ENCODE measurements at regions not wholly inside any gene's neighbourhood (a gene's known extent, or its start where the extent isn't known, plus 50 kb on each side); places are given as distances from the start of the nearest gene placed in this dataset.

DNA sequence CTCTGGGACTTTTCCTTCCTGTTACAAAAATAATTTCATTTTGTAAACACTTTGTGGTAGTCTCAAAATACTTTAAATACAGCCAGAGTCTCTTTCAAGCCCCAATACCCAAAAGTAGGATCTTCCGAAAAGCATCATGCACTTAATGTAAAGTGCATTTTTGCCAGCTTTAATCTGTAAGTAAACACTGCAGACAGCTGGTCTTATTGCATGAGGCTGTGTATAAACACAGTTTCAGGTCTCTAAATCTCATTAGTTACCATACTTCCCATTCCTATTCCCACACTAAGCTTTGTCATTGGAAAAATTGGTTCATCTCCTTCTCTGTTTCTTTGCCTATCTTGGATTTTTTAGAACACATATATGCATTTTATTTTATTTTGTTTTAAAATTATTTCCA, 87.6 kb upstream of the GNAI1 start:
- TF ChIP-seq MYC (IDR thresholded peaks at IDR 0.05; ENCODE audit: low read depth, low read length) (no peak), POLR2A (IDR thresholded peaks at IDR 0.05; ENCODE audit: extremely low read depth, insufficient read length) (no peak)
- TF ChIP-seq, protein P1, sequence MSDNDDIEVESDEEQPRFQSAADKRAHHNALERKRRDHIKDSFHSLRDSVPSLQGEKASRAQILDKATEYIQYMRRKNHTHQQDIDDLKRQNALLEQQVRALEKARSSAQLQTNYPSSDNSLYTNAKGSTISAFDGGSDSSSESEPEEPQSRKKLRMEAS (IDR thresholded peaks at IDR 0.05; ENCODE audit: low read depth, low read length): no peak
- TF ChIP-seq, protein P2, sequence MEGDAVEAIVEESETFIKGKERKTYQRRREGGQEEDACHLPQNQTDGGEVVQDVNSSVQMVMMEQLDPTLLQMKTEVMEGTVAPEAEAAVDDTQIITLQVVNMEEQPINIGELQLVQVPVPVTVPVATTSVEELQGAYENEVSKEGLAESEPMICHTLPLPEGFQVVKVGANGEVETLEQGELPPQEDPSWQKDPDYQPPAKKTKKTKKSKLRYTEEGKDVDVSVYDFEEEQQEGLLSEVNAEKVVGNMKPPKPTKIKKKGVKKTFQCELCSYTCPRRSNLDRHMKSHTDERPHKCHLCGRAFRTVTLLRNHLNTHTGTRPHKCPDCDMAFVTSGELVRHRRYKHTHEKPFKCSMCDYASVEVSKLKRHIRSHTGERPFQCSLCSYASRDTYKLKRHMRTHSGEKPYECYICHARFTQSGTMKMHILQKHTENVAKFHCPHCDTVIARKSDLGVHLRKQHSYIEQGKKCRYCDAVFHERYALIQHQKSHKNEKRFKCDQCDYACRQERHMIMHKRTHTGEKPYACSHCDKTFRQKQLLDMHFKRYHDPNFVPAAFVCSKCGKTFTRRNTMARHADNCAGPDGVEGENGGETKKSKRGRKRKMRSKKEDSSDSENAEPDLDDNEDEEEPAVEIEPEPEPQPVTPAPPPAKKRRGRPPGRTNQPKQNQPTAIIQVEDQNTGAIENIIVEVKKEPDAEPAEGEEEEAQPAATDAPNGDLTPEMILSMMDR (IDR thresholded peaks at IDR 0.05; ENCODE audit: low read depth, low read length): no peak
- DNase-seq (ENCODE audit: low read depth): no peak
- no peak overlapping the region for H3K4me3 ChIP-seq (ENCODE audit: low read depth, low read length)

DNA sequence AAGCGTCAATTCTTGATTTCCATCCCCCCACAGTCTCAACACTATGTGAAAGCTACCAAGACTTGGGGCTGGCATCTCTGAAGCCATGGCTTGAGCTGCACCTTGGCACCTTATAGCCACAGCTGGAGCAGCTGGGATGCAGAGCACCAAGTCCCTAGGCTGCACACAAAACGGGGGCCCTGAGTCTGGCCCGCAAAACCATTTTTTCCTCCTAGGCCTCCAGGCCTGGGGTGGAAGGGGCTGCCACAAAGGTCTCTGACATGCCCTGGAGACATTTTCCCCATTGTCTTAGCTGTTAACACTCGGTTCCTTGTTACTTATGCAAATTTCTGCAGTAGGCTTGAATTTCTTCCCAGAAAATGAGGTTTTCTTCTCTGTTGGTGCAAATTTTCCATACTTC, 89.8 kb upstream of the GNAI1 start:
- TF ChIP-seq, protein P2 (IDR thresholded peaks at IDR 0.05; ENCODE audit: low read depth, low read length): no peak
- TF ChIP-seq, protein P1 (IDR thresholded peaks at IDR 0.05; ENCODE audit: low read depth, low read length): no peak
- TF ChIP-seq POLR2A (IDR thresholded peaks at IDR 0.05; ENCODE audit: extremely low read depth, insufficient read length) (no peak), MYC (IDR thresholded peaks at IDR 0.05; ENCODE audit: low read depth, low read length) (no peak)
- no peak overlapping the region for H3K4me3 ChIP-seq (ENCODE audit: low read depth, low read length)
- DNase-seq (ENCODE audit: low read depth): no peak

DNA sequence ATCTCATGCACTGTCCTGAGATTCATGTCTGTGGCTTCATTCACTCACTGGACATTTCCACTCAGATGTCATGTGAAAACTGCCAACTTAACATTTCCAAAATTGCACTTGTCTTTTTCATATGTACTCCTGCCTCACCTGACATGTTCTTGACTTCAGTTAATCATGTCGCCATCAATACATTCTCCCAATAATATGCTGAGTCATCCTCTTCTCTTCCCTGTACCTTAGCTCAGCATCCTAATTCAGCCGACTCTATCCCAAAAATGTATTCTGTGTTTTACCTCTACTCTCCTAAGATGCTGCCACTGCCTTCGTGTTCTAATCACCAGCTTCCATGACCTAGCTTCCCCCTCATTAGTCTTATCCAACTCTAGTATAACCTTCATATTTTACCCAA, 93.9 kb upstream of the GNAI1 start:
- DNase-seq (ENCODE audit: low read depth): no peak
- no peak overlapping the region for H3K4me3 ChIP-seq (ENCODE audit: low read depth, low read length)
- TF ChIP-seq, protein P1 (IDR thresholded peaks at IDR 0.05; ENCODE audit: low read depth, low read length): no peak
- TF ChIP-seq POLR2A (IDR thresholded peaks at IDR 0.05; ENCODE audit: extremely low read depth, insufficient read length): no peak
- TF ChIP-seq, protein P2 (IDR thresholded peaks at IDR 0.05; ENCODE audit: low read depth, low read length): no peak

DNA sequence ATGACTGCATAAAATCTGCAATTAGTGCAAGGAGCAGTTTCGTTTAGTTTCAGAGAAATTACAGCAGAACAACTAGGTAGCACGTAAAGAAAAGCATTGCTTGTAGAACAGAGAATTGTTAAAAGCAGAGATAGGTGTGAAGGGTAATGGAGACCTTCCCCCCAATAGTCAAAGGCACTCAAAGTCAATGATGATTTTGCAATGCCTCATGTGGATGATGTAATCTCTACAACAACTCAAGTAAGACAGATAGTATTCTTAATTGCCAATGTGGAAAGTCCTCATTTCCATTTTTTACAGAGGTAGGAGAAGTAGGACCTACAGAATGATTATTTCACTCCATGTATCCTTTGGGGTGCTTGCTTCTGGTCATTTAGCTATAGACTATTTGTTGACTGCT, 94.3 kb upstream of the GNAI1 start:
- no peak overlapping the region for H3K4me3 ChIP-seq (ENCODE audit: low read depth, low read length)
- DNase-seq (ENCODE audit: low read depth): no peak
- TF ChIP-seq, protein P1 (IDR thresholded peaks at IDR 0.05; ENCODE audit: low read depth, low read length): no peak
- TF ChIP-seq POLR2A (IDR thresholded peaks at IDR 0.05; ENCODE audit: extremely low read depth, insufficient read length): no peak

DNA sequence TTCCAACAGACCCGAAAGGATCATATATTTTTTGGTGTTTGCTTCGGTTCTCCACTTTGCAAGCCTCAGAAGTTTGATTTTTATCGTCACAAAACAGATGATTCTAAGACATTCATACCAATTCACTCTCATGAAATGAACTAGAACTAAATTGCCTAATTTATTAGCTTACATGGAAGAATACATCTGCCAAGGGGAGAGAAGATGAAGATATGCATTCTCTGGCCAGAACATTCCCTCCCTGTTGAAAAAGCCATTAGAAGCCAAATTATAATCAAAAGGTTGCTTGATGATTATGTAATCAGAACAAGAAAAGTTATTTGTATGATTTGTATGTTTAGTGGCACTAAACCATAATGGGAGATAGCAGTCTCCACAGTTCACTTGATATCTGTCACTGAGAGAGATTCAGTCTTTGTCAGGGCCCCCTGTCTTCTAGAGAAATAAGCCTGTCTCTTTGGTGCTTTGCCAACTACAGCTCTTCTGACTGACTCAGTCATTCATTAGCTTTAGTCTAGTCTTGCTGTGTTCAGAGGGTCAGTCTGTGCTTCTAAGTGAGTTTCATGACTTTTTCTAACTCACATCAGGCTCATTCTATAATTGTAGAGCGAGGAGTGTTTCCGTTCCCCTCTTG, 95.3 kb upstream of the GNAI1 start:
- no peak for TF ChIP-seq POLR2A (IDR thresholded peaks at IDR 0.05; ENCODE audit: extremely low read depth, insufficient read length)
- no peak for TF ChIP-seq MYC (IDR thresholded peaks at IDR 0.05; ENCODE audit: low read depth, low read length)
- TF ChIP-seq, protein P1 (IDR thresholded peaks at IDR 0.05; ENCODE audit: low read depth, low read length): no peak
- TF ChIP-seq, protein P2 (IDR thresholded peaks at IDR 0.05; ENCODE audit: low read depth, low read length): no peak
- H3K4me3 ChIP-seq (ENCODE audit: low read depth, low read length): no peak overlapping the region
- no peak for DNase-seq (ENCODE audit: low read depth)

DNA sequence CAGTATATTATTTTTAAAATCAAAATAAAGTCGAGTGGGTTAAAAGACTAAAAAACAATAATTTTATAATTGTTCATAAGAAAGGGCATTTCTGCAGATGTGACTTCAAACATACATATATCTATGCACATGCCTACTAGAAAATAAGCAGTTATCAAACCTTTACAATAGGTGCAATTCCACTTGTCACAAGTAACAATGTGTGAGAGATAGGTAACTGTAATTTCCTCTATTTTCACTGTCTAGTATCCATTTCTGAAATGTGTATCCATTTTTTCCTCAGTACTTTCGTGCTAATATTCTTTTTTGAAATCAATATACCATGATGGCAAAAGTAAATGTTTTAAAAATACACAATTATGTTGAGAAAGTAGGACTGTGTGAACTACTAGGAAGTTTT, 96.9 kb upstream of the GNAI1 start:
- no peak for DNase-seq (ENCODE audit: low read depth)
- no peak overlapping the region for H3K4me3 ChIP-seq (ENCODE audit: low read depth, low read length)
- no peak for TF ChIP-seq POLR2A (IDR thresholded peaks at IDR 0.05; ENCODE audit: extremely low read depth, insufficient read length)
- TF ChIP-seq MYC (IDR thresholded peaks at IDR 0.05; ENCODE audit: low read depth, low read length): no peak
- TF ChIP-seq, protein P2 (IDR thresholded peaks at IDR 0.05; ENCODE audit: low read depth, low read length): no peak
- TF ChIP-seq, protein P1 (IDR thresholded peaks at IDR 0.05; ENCODE audit: low read depth, low read length): no peak

All from NB4 (cell line).